Activated CD4-positive, alpha-beta T cell treated with anti-CD3 and anti-CD28 coated beads for 36 hours (primary cell): ENCODE measurements at regions not wholly inside any gene's neighbourhood (a gene's known extent, or its start where the extent isn't known, plus 50 kb on each side); places are given as distances from the start of the nearest gene placed in this dataset.

Source experiments
- ATAC-seq: fragments of 200-7000 bp; cut with Tn5 transposase; one replicate; pipeline ENCODE4 v1.10.0; 2021; ENCODE audit warnings: mild to moderate bottlenecking, moderate library complexity
- CTCF ChIA-PET: fragments of 350-600 bp; sonication (Branson Sonifier 250); formaldehyde crosslinking; loops from one replicate; lab custom pipeline; 2021; ENCODE audit warnings: antibody characterized with exemption; lab: Charles Lee
- POLR2A ChIA-PET: fragments of 350-600 bp; sonication (Branson Sonifier 250); formaldehyde crosslinking; loops from one replicate; lab custom pipeline; 2021; ENCODE audit warnings: antibody characterized with exemption, inconsistent platforms; lab: Charles Lee
- DNase-seq: peaks from one replicate; pipeline ENCODE4 v3.0.0-alpha.2; 2020
- H3K27ac Mint-ChIP-seq: one replicate; pipeline ENCODE4 v1.8.0; 2021; ENCODE audit warnings: mixed read lengths
- H3K27me3 Mint-ChIP-seq: one replicate; pipeline ENCODE4 v1.8.0; 2021; ENCODE audit warnings: mixed read lengths
- H3K36me3 Mint-ChIP-seq: one replicate; pipeline ENCODE4 v1.8.0; 2021; ENCODE audit warnings: low read depth, mixed read lengths
- H3K4me1 Mint-ChIP-seq: one replicate; pipeline ENCODE4 v1.8.0; 2021; ENCODE audit warnings: mixed read lengths
- H3K4me3 Mint-ChIP-seq: one replicate; pipeline ENCODE4 v1.8.0; 2021; ENCODE audit warnings: mild to moderate bottlenecking, moderate library complexity, mixed read lengths
- H3K9me3 Mint-ChIP-seq: one replicate; pipeline ENCODE4 v1.8.0; 2021; ENCODE audit warnings: low read depth, mixed read lengths
- intact Hi-C, 2 experiments: fragments of 100-400 bp; cut with DNase I in 1 of 2; cut with micrococcal nuclease in 1 of 2; formaldehyde crosslinking; loops; one replicate each; pipeline versions ENCODE4 v1.14.2 to v1.15.1; 2022 to 2024; cut with DNase I, micrococcal nuclease

- DNase-seq: no peak
- Mint-ChIP-seq H3K27me3 (peaks cover 39% of the 10 kb centered on the region), H3K27ac (no peak overlapping the region), H3K4me1 (no peaks in the 10 kb centered on the region), H3K9me3 (peaks cover 6% of the 10 kb centered on the region), H3K4me3 (no peak overlapping the region), H3K36me3 (no peaks in the 10 kb centered on the region)
- ATAC-seq: no peak
- CTCF ChIA-PET: no interaction called here
- intact Hi-C loops: no loop called here
- POLR2A ChIA-PET: no interaction called here
Observed at GRCh38 chr17:5788266-5788900, 204.1 kb upstream of the NLRP1 start.

- intact Hi-C loops: no loop called here
Observed at GRCh38 chr17:5789528-5789927, 205.2 kb upstream of the NLRP1 start.

GRCh38 chr17:5793157-5793556 lies 208.8 kb upstream of the NLRP1 start:
- Mint-ChIP-seq H3K27me3 (peaks cover 31% of the 10 kb centered on the region), H3K36me3 (no peaks in the 10 kb centered on the region), H3K4me3 (no peak overlapping the region), H3K4me1 (no peaks in the 10 kb centered on the region), H3K9me3 (peaks cover 6% of the 10 kb centered on the region), H3K27ac (no peak overlapping the region)
- ChIA-PET CTCF (interaction anchor here (0.9 to 1.5 kb wide), 2 partner anchors 14 to 18 kb away, joined by 3 to 5 read pairs; no protein-coding TSS in a partner anchor), POLR2A (no interaction called here)
- intact Hi-C loops: loop anchor here in 1 of 2 experiments (10.0 kb wide), 1 partner anchor 632 kb away; no protein-coding TSS in a partner anchor
- ATAC-seq (no peak), DNase-seq (no peak)

More at GRCh38 chr17:5789528-5789927, 205.2 kb upstream of the NLRP1 start:
- DNase-seq (no peak), ATAC-seq (no peak)
- H3K4me3 Mint-ChIP-seq: no peak overlapping the region
- no peaks in the 10 kb centered on the region for H3K4me1 Mint-ChIP-seq
- H3K27me3 Mint-ChIP-seq: peaks cover 34% of the 10 kb centered on the region
- peaks cover 6% of the 10 kb centered on the region for H3K9me3 Mint-ChIP-seq
- ChIA-PET POLR2A (no interaction called here), CTCF (interaction anchor here (0.6 to 0.8 kb wide), 3 partner anchors 16 to 183 kb away, joined by 3 read pairs; no protein-coding TSS in a partner anchor)
- no peaks in the 10 kb centered on the region for H3K36me3 Mint-ChIP-seq
- H3K27ac Mint-ChIP-seq: no peak overlapping the region

GRCh38 chr17:5793899-5794298 lies 209.6 kb upstream of the NLRP1 start:
- ChIA-PET CTCF (interaction anchor here (0.6 to 1.5 kb wide), 5 partner anchors 10 to 199 kb away, joined by 3 to 5 read pairs (median 3); no protein-coding TSS in a partner anchor), POLR2A (no interaction called here)
- ATAC-seq: no peak
- no peak for DNase-seq
- H3K36me3 Mint-ChIP-seq: no peaks in the 10 kb centered on the region
- no peak overlapping the region for H3K4me3 Mint-ChIP-seq
- no peak overlapping the region for H3K27ac Mint-ChIP-seq
- no peaks in the 10 kb centered on the region for H3K4me1 Mint-ChIP-seq
- intact Hi-C loops: loop anchor here in 1 of 2 experiments (10.0 kb wide), 1 partner anchor 631 kb away; no protein-coding TSS in a partner anchor
- peaks cover 28% of the 10 kb centered on the region for H3K27me3 Mint-ChIP-seq
- peaks cover 6% of the 10 kb centered on the region for H3K9me3 Mint-ChIP-seq

- intact Hi-C loops: loop anchor here in 1 of 2 experiments (10.0 kb wide), 1 partner anchor 630 kb away; no protein-coding TSS in a partner anchor
Observed at GRCh38 chr17:5794385-5794784, 210.1 kb upstream of the NLRP1 start.

GRCh38 chr17:5794881-5795506 lies 210.7 kb upstream of the NLRP1 start:
- CTCF ChIA-PET: interaction anchor here (0.7 to 1.5 kb wide), 3 partner anchors 12 to 150 kb away, joined by 3 to 5 read pairs (median 3); no protein-coding TSS in a partner anchor
- intact Hi-C loops: loop anchor here in 1 of 2 experiments (10.0 kb wide), 1 partner anchor 630 kb away; no protein-coding TSS in a partner anchor

More at GRCh38 chr17:5794385-5794784, 210.1 kb upstream of the NLRP1 start:
- no peak overlapping the region for H3K4me3 Mint-ChIP-seq
- peaks cover 28% of the 10 kb centered on the region for H3K27me3 Mint-ChIP-seq
- H3K36me3 Mint-ChIP-seq: no peaks in the 10 kb centered on the region
- no peak overlapping the region for H3K27ac Mint-ChIP-seq
- peaks cover 6% of the 10 kb centered on the region for H3K9me3 Mint-ChIP-seq
- POLR2A ChIA-PET: no interaction called here
- no peak for DNase-seq
- H3K4me1 Mint-ChIP-seq: no peaks in the 10 kb centered on the region
- CTCF ChIA-PET: interaction anchor here (0.6 to 1.5 kb wide), 4 partner anchors 10 to 200 kb away, joined by 3 to 5 read pairs (median 3); no protein-coding TSS in a partner anchor
- ATAC-seq: no peak

GRCh38 chr17:5797447-5798050 lies 213.2 kb upstream of the NLRP1 start:
- POLR2A ChIA-PET: no interaction called here
- CTCF ChIA-PET: no interaction called here
- Mint-ChIP-seq H3K4me1 (no peaks in the 10 kb centered on the region), H3K9me3 (peaks cover 6% of the 10 kb centered on the region), H3K4me3 (no peak overlapping the region), H3K27ac (no peak overlapping the region), H3K36me3 (no peaks in the 10 kb centered on the region), H3K27me3 (peaks cover 20% of the 10 kb centered on the region)
- DNase-seq (no peak), ATAC-seq (no peak)
- intact Hi-C loops: loop anchor here in 1 of 2 experiments (10.0 kb wide), 1 partner anchor 627 kb away; no protein-coding TSS in a partner anchor

More at GRCh38 chr17:5794881-5795506, 210.7 kb upstream of the NLRP1 start:
- Mint-ChIP-seq H3K4me3 (no peak overlapping the region), H3K36me3 (no peaks in the 10 kb centered on the region), H3K4me1 (no peaks in the 10 kb centered on the region), H3K27ac (no peak overlapping the region), H3K27me3 (peaks cover 29% of the 10 kb centered on the region), H3K9me3 (peaks cover 6% of the 10 kb centered on the region)
- ATAC-seq: no peak
- no peak for DNase-seq
- POLR2A ChIA-PET: no interaction called here

GRCh38 chr17:5798094-5798493 lies 213.8 kb upstream of the NLRP1 start:
- no peaks in the 10 kb centered on the region for H3K4me1 Mint-ChIP-seq

GRCh38 chr17:5800131-5800530 lies 215.8 kb upstream of the NLRP1 start:
- H3K4me1 Mint-ChIP-seq: no peaks in the 10 kb centered on the region
- POLR2A ChIA-PET: no interaction called here
- DNase-seq (no peak), ATAC-seq (no peak)
- H3K4me3 Mint-ChIP-seq: no peak overlapping the region
- intact Hi-C loops: no loop called here
- H3K27ac Mint-ChIP-seq: no peak overlapping the region
- peaks cover 22% of the 10 kb centered on the region for H3K27me3 Mint-ChIP-seq
- CTCF ChIA-PET: no interaction called here
- H3K36me3 Mint-ChIP-seq: no peaks in the 10 kb centered on the region
- no peaks in the 10 kb centered on the region for H3K9me3 Mint-ChIP-seq

More at GRCh38 chr17:5798094-5798493, 213.8 kb upstream of the NLRP1 start:
- intact Hi-C loops: loop anchor here in 1 of 2 experiments (10.0 kb wide), 1 partner anchor 627 kb away; no protein-coding TSS in a partner anchor
- H3K27me3 Mint-ChIP-seq: peaks cover 19% of the 10 kb centered on the region
- H3K9me3 Mint-ChIP-seq: peaks cover under 1% of the 10 kb centered on the region
- ChIA-PET POLR2A (no interaction called here), CTCF (interaction anchor here (0.6 to 0.7 kb wide), 2 partner anchors 110 to 762 kb away, joined by 3 read pairs; no protein-coding TSS in a partner anchor)
- no peak for DNase-seq
- H3K4me3 Mint-ChIP-seq: no peak overlapping the region
- no peak for ATAC-seq
- H3K36me3 Mint-ChIP-seq: no peaks in the 10 kb centered on the region
- H3K27ac Mint-ChIP-seq: no peak overlapping the region

GRCh38 chr17:5800646-5801045 lies 216.3 kb upstream of the NLRP1 start:
- H3K27me3 Mint-ChIP-seq: peaks cover 23% of the 10 kb centered on the region
- ChIA-PET CTCF (no interaction called here), POLR2A (no interaction called here)
- H3K4me3 Mint-ChIP-seq: no peak overlapping the region
- intact Hi-C loops: no loop called here
- no peaks in the 10 kb centered on the region for H3K36me3 Mint-ChIP-seq
- H3K9me3 Mint-ChIP-seq: no peaks in the 10 kb centered on the region
- ATAC-seq (no peak), DNase-seq (no peak)
- H3K27ac Mint-ChIP-seq: no peak overlapping the region
- no peaks in the 10 kb centered on the region for H3K4me1 Mint-ChIP-seq

GRCh38 chr17:5804251-5804650 lies 219.9 kb upstream of the NLRP1 start:
- H3K27me3 Mint-ChIP-seq: peaks cover 18% of the 10 kb centered on the region
- no peaks in the 10 kb centered on the region for H3K4me1 Mint-ChIP-seq
- no peak for ATAC-seq
- H3K27ac Mint-ChIP-seq: no peak overlapping the region
- no peaks in the 10 kb centered on the region for H3K9me3 Mint-ChIP-seq
- no peak overlapping the region for H3K4me3 Mint-ChIP-seq
- DNase-seq: no peak
- ChIA-PET POLR2A (no interaction called here), CTCF (interaction anchor here (0.7 kb wide), 1 partner anchor 10 kb away, joined by 3 read pairs; no protein-coding TSS in a partner anchor)
- intact Hi-C loops: no loop called here
- H3K36me3 Mint-ChIP-seq: no peaks in the 10 kb centered on the region
